Neural progenitor cell (in vitro differentiated cells): ENCODE measurements at regions not wholly inside any gene's neighbourhood (a gene's known extent, or its start where the extent isn't known, plus 50 kb on each side); places are given as distances from the start of the nearest gene placed in this dataset.

Experiments used
- DNase-seq: peaks from one replicate; pipeline ENCODE4 v3.0.0-alpha.2; 2016; ENCODE audit warnings: low spot score
- H2AFZ ChIP-seq: fragments of 200-600 bp; sonication (generic); replicated peaks from 2 replicates; pipeline ENCODE4 v1.6.1; 2016; ENCODE audit warnings: antibody characterized with exemption
- H3F3A ChIP-seq: fragments of 200-600 bp; sonication (generic); 2 replicates; pipeline ENCODE4 v1.6.1; 2016; ENCODE audit warnings: antibody characterized with exemption, low read depth
- H3K27ac ChIP-seq: fragments of 200-600 bp; sonication (generic); 2 replicates; pipeline ENCODE4 v1.5.1; 2016; ENCODE audit warnings: mild to moderate bottlenecking
- H3K27me3 ChIP-seq: fragments of 200-600 bp; sonication (generic); 2 replicates; pipeline ENCODE4 v1.6.1; 2016; ENCODE audit warnings: mild to moderate bottlenecking, moderate library complexity
- H3K36me3 ChIP-seq: fragments of 200-600 bp; sonication (generic); 2 replicates; pipeline ENCODE4 v1.5.1; 2016
- H3K4me1 ChIP-seq: fragments of 200-600 bp; sonication (generic); 2 replicates; pipeline ENCODE4 v1.6.1; 2016; ENCODE audit warnings: mixed run types
- H3K4me2 ChIP-seq: fragments of 200-600 bp; sonication (generic); 2 replicates; pipeline ENCODE4 v1.6.1; 2016
- H3K4me3 ChIP-seq: fragments of 200-600 bp; sonication (generic); 2 replicates; pipeline ENCODE4 v1.5.1; 2016
- H3K79me2 ChIP-seq: fragments of 200-600 bp; sonication (generic); 2 replicates; pipeline ENCODE4 v1.6.1; 2016; ENCODE audit warnings: low read depth
- H3K9ac ChIP-seq: fragments of 200-600 bp; sonication (generic); 2 replicates; pipeline ENCODE4 v1.6.1; 2016
- H3K9me3 ChIP-seq: fragments of 200-600 bp; sonication (generic); 2 replicates; pipeline ENCODE4 v1.5.1; 2016; ENCODE audit warnings: low read depth
- H4K20me1 ChIP-seq: fragments of 200-600 bp; sonication (generic); 2 replicates; pipeline ENCODE4 v1.6.1; 2016; ENCODE audit warnings: low read depth
- H3K27ac Mint-ChIP-seq: 3 replicates; pipeline ENCODE4 v1.8.0; 2021; ENCODE audit warnings: mixed read lengths
- H3K27me3 Mint-ChIP-seq: 2 replicates; pipeline ENCODE4 v1.8.0; 2022; ENCODE audit warnings: low read depth, mild to moderate bottlenecking, inconsistent platforms, moderate library complexity, mixed read lengths; ENCODE audit not compliant: insufficient read depth
- H3K36me3 Mint-ChIP-seq: 3 replicates; pipeline ENCODE4 v1.8.0; 2021; ENCODE audit warnings: mixed read lengths
- H3K4me1 Mint-ChIP-seq: 3 replicates; pipeline ENCODE4 v1.8.0; 2021; ENCODE audit warnings: mixed read lengths
- H3K4me3 Mint-ChIP-seq: 3 replicates; pipeline ENCODE4 v1.8.0; 2021; ENCODE audit warnings: mild to moderate bottlenecking, moderate library complexity, mixed read lengths
- H3K9me3 Mint-ChIP-seq: 3 replicates; pipeline ENCODE4 v1.8.0; 2020; ENCODE audit warnings: mixed read lengths
- EZH2 ChIP-seq: fragments of 200-600 bp; sonication (generic); IDR thresholded peaks from 2 replicates; pipeline ENCODE4 v1.6.1; 2017; ENCODE audit warnings: antibody characterized with exemption, mild to moderate bottlenecking, moderate library complexity
- EZH2phosphoT487 ChIP-seq: fragments of 200-600 bp; sonication (generic); IDR thresholded peaks from 2 replicates; pipeline ENCODE4 v1.6.1; 2017; ENCODE audit warnings: antibody characterized with exemption
- TF ChIP-seq, protein P1 (sequence below): fragments of 200-600 bp; sonication (generic); IDR thresholded peaks from 2 replicates; pipeline ENCODE4 v1.5.1; 2017; ENCODE audit warnings: antibody characterized with exemption, mild to moderate bottlenecking

GRCh38 chr6:6521961-6522482 is 66.5 kb upstream of the LY86 start:
- Mint-ChIP-seq H3K4me1 (no peaks in the 10 kb centered on the region), H3K9me3 (peaks cover 4% of the 10 kb centered on the region), H3K27ac (no peak overlapping the region), H3K4me3 (no peak overlapping the region), H3K27me3 (peaks cover 3% of the 10 kb centered on the region), H3K36me3 (no peaks in the 10 kb centered on the region)
- H4K20me1 ChIP-seq = no peaks in the 10 kb centered on the region
- TF ChIP-seq EZH2phosphoT487 (no peak), EZH2 (no peak)
- TF ChIP-seq, protein P1, sequence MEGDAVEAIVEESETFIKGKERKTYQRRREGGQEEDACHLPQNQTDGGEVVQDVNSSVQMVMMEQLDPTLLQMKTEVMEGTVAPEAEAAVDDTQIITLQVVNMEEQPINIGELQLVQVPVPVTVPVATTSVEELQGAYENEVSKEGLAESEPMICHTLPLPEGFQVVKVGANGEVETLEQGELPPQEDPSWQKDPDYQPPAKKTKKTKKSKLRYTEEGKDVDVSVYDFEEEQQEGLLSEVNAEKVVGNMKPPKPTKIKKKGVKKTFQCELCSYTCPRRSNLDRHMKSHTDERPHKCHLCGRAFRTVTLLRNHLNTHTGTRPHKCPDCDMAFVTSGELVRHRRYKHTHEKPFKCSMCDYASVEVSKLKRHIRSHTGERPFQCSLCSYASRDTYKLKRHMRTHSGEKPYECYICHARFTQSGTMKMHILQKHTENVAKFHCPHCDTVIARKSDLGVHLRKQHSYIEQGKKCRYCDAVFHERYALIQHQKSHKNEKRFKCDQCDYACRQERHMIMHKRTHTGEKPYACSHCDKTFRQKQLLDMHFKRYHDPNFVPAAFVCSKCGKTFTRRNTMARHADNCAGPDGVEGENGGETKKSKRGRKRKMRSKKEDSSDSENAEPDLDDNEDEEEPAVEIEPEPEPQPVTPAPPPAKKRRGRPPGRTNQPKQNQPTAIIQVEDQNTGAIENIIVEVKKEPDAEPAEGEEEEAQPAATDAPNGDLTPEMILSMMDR = no peak
- no peaks in the 10 kb centered on the region for H3K4me1 ChIP-seq
- no peaks in the 10 kb centered on the region for H3K9me3 ChIP-seq
- H3F3A ChIP-seq = no peaks in the 10 kb centered on the region
- H3K36me3 ChIP-seq = no peaks in the 10 kb centered on the region
- H3K27me3 ChIP-seq = no peaks in the 10 kb centered on the region
- H3K9ac ChIP-seq = no peak overlapping the region
- H2AFZ ChIP-seq = peak overlapping the region; percentile 26
- no peaks in the 10 kb centered on the region for H3K79me2 ChIP-seq
- H3K4me3 ChIP-seq = no peak overlapping the region
- no peak overlapping the region for H3K27ac ChIP-seq
- H3K4me2 ChIP-seq = no peak overlapping the region
- DNase-seq = no peak

- Mint-ChIP-seq H3K4me1 (no peaks in the 10 kb centered on the region), H3K9me3 (peaks cover 4% of the 10 kb centered on the region), H3K27ac (no peak overlapping the region), H3K4me3 (no peak overlapping the region), H3K36me3 (no peaks in the 10 kb centered on the region), H3K27me3 (peaks cover 3% of the 10 kb centered on the region)
- no peaks in the 10 kb centered on the region for H3F3A ChIP-seq
- DNase-seq = no peak
- H3K36me3 ChIP-seq = no peaks in the 10 kb centered on the region
- no peaks in the 10 kb centered on the region for H3K27me3 ChIP-seq
- H3K4me1 ChIP-seq = no peaks in the 10 kb centered on the region
- H4K20me1 ChIP-seq = no peaks in the 10 kb centered on the region
- H3K27ac ChIP-seq = no peak overlapping the region
- TF ChIP-seq, protein P1 = no peak
- TF ChIP-seq EZH2phosphoT487 = no peak
- TF ChIP-seq EZH2 = no peak
- no peaks in the 10 kb centered on the region for H3K9me3 ChIP-seq
- H3K4me2 ChIP-seq = no peak overlapping the region
- H3K9ac ChIP-seq = no peak overlapping the region
- H2AFZ ChIP-seq = no peak overlapping the region
- no peak overlapping the region for H3K4me3 ChIP-seq
- no peaks in the 10 kb centered on the region for H3K79me2 ChIP-seq
These were observed 65.8 kb upstream of the LY86 start for GRCh38 chr6:6522709-6523108.

GRCh38 chr6:6524951-6525350 is 63.6 kb upstream of the LY86 start:
- H3K9ac ChIP-seq = no peak overlapping the region
- TF ChIP-seq, protein P1 = no peak
- no peak for DNase-seq
- no peak overlapping the region for H3K4me3 ChIP-seq
- Mint-ChIP-seq H3K27me3 (peaks cover 5% of the 10 kb centered on the region), H3K27ac (no peak overlapping the region), H3K4me1 (no peaks in the 10 kb centered on the region), H3K4me3 (no peak overlapping the region), H3K9me3 (peaks cover 4% of the 10 kb centered on the region), H3K36me3 (no peaks in the 10 kb centered on the region)
- no peaks in the 10 kb centered on the region for H3K27me3 ChIP-seq
- H3K36me3 ChIP-seq = no peaks in the 10 kb centered on the region
- no peaks in the 10 kb centered on the region for H3K79me2 ChIP-seq
- no peaks in the 10 kb centered on the region for H3F3A ChIP-seq
- H3K4me2 ChIP-seq = no peak overlapping the region
- H2AFZ ChIP-seq = peak overlapping the region; percentile 28
- no peaks in the 10 kb centered on the region for H3K9me3 ChIP-seq
- no peak overlapping the region for H3K27ac ChIP-seq
- no peaks in the 10 kb centered on the region for H3K4me1 ChIP-seq
- no peaks in the 10 kb centered on the region for H4K20me1 ChIP-seq
